ENCODE measurements at regions not wholly inside any gene's neighbourhood (a gene's known extent, or its start where the extent isn't known, plus 50 kb on each side); places are given as distances from the start of the nearest gene placed in this dataset.

- no peak for TF ChIP-seq CTCF (conservative IDR thresholded peaks at IDR 0.05; ENCODE audit: low read depth in 2 of 2)
- TF ChIP-seq POLR2AphosphoS5 (IDR thresholded peaks at IDR 0.05; ENCODE audit: low read depth), result no peak
- no peak for TF ChIP-seq EZH2phosphoT487 (IDR thresholded peaks at IDR 0.05; ENCODE audit: unreplicated experiment)
- TF ChIP-seq EZH2 (IDR thresholded peaks at IDR 0.05; ENCODE audit: low read depth, unreplicated experiment), result no peak
- no peak for TF ChIP-seq CREB1 (CRISPR knock-in tag; IDR thresholded peaks at IDR 0.05; ENCODE audit: low read depth)
- TF ChIP-seq REST (IDR thresholded peaks at IDR 0.05; ENCODE audit: unreplicated experiment), result no peak
- no peak for TF ChIP-seq ZNF331 (CRISPR knock-in tag; IDR thresholded peaks at IDR 0.05; ENCODE audit: low read depth)
- no peak for TF ChIP-seq ETS1 (IDR thresholded peaks at IDR 0.05)
- TF ChIP-seq NANOG (IDR thresholded peaks at IDR 0.05; ENCODE audit: borderline replicate concordance), result no peak
Measured at GRCh38 chr2:188189356-188189755, 102.3 kb upstream of the GULP1 start.
